Suprapubic skin (tissue), 4 donors: ENCODE measurements at regions not wholly inside any gene's neighbourhood (a gene's known extent, or its start where the extent isn't known, plus 50 kb on each side); places are given as distances from the start of the nearest gene placed in this dataset.

Experiments
- DNase-seq, 2 donors: peaks; one replicate each; pipeline ENCODE4 v3.0.0-alpha.2; 2019; ENCODE audit warnings: low spot score in 2 of 2
- H3K27ac ChIP-seq: fragments of 200-600 bp; sonication (generic); one replicate; pipeline ENCODE4 v1.5.1; 2019
- H3K27me3 ChIP-seq: fragments of 200-600 bp; sonication (generic); one replicate; pipeline ENCODE4 v1.5.1; 2019
- H3K36me3 ChIP-seq: fragments of 200-600 bp; sonication (generic); one replicate; pipeline ENCODE4 v1.5.1; 2019
- H3K4me1 ChIP-seq: fragments of 200-600 bp; sonication (generic); one replicate; pipeline ENCODE4 v1.5.1; 2019
- H3K4me3 ChIP-seq: fragments of 200-600 bp; sonication (generic); one replicate; pipeline ENCODE4 v1.5.1; 2019; ENCODE audit warnings: mild to moderate bottlenecking
- H3K9me3 ChIP-seq: fragments of 200-600 bp; sonication (generic); one replicate; pipeline ENCODE4 v1.5.1; 2019
- EP300 ChIP-seq: sonication (generic); formaldehyde crosslinking; IDR thresholded peaks from one replicate; pipeline ENCODE4 v1.6.1; 2017; ENCODE audit warnings: antibody characterized with exemption
- POLR2A ChIP-seq, 2 donors: fragments of 450-650 bp; IDR thresholded peaks; one replicate each; pipeline ENCODE4 v1.6.1; 2017; ENCODE audit warnings: antibody characterized with exemption in 2 of 2, mild to moderate bottlenecking in 2 of 2, moderate library complexity in 2 of 2
- POLR2AphosphoS5 ChIP-seq, 3 donors: sonication (generic); formaldehyde crosslinking; IDR thresholded peaks; one replicate each; pipeline ENCODE4 v1.6.1; 2017; ENCODE audit warnings: antibody characterized with exemption in 3 of 3
- WGBS: methylation state at CpG from one replicate; pipeline ENCODE4 v1.1.5; 2018; 5-methylcytosine and 5-hydroxymethylcytosine counted together
- TF ChIP-seq, protein P1 (sequence below), 2 donors: fragments of 200-600 bp in 1 of 2; fragments of 450-650 bp in 1 of 2; sonication (generic) in 1 of 2; IDR thresholded peaks; one replicate each; pipeline ENCODE4 v1.5.1; 2016 to 2019; ENCODE audit warnings: antibody characterized with exemption in 2 of 2, mild to moderate bottlenecking in 1 of 2, moderate library complexity in 1 of 2

GRCh38 chr5:93006915-93007314 is 574.1 kb downstream of the NR2F1-AS1 start:
- no peak for DNase-seq
- 91% methylated on average over 2 of the region's 2 CpGs for WGBS
- H3K4me3 ChIP-seq, result no peak overlapping the region
- no peaks in the 10 kb centered on the region for H3K9me3 ChIP-seq
- TF ChIP-seq EP300, result no peak
- TF ChIP-seq POLR2AphosphoS5 (IDR thresholded peaks at IDR 0.05), result no peak
- TF ChIP-seq POLR2A (IDR thresholded peaks at IDR 0.05), result no peak
- TF ChIP-seq, protein P1, sequence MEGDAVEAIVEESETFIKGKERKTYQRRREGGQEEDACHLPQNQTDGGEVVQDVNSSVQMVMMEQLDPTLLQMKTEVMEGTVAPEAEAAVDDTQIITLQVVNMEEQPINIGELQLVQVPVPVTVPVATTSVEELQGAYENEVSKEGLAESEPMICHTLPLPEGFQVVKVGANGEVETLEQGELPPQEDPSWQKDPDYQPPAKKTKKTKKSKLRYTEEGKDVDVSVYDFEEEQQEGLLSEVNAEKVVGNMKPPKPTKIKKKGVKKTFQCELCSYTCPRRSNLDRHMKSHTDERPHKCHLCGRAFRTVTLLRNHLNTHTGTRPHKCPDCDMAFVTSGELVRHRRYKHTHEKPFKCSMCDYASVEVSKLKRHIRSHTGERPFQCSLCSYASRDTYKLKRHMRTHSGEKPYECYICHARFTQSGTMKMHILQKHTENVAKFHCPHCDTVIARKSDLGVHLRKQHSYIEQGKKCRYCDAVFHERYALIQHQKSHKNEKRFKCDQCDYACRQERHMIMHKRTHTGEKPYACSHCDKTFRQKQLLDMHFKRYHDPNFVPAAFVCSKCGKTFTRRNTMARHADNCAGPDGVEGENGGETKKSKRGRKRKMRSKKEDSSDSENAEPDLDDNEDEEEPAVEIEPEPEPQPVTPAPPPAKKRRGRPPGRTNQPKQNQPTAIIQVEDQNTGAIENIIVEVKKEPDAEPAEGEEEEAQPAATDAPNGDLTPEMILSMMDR (IDR thresholded peaks at IDR 0.05), result no peak
- no peaks in the 10 kb centered on the region for H3K36me3 ChIP-seq
- H3K27me3 ChIP-seq, result no peaks in the 10 kb centered on the region
- H3K4me1 ChIP-seq, result no peaks in the 10 kb centered on the region
- H3K27ac ChIP-seq, result no peak overlapping the region

- no peak overlapping the region for H3K27ac ChIP-seq
- WGBS, result 40% methylated on average over 5 of the region's 5 CpGs
Measured at GRCh38 chr5:92998456-92998855, 582.6 kb downstream of the NR2F1-AS1 start.

GRCh38 chr5:92994392-92994791 is 586.6 kb downstream of the NR2F1-AS1 start:
- WGBS, result 95% methylated on average over 1 of the region's 1 CpG
- no peak for DNase-seq
- Histone ChIP-seq H3K36me3 (no peaks in the 10 kb centered on the region), H3K27me3 (no peaks in the 10 kb centered on the region), H3K4me3 (no peak overlapping the region), H3K27ac (no peak overlapping the region), H3K9me3 (no peaks in the 10 kb centered on the region), H3K4me1 (no peaks in the 10 kb centered on the region)
- no peak for TF ChIP-seq POLR2AphosphoS5 (IDR thresholded peaks at IDR 0.05)
- TF ChIP-seq, protein P1 (IDR thresholded peaks at IDR 0.05), result no peak

More at GRCh38 chr5:92998456-92998855, 582.6 kb downstream of the NR2F1-AS1 start:
- no peak for DNase-seq
- Histone ChIP-seq H3K36me3 (no peaks in the 10 kb centered on the region), H3K9me3 (no peaks in the 10 kb centered on the region), H3K27me3 (no peaks in the 10 kb centered on the region), H3K4me1 (no peaks in the 10 kb centered on the region), H3K4me3 (no peak overlapping the region)
- TF ChIP-seq POLR2AphosphoS5 (IDR thresholded peaks at IDR 0.05) (no peak), EP300 (no peak), POLR2A (IDR thresholded peaks at IDR 0.05) (no peak)
- TF ChIP-seq, protein P1 (IDR thresholded peaks at IDR 0.05), result no peak

DNA sequence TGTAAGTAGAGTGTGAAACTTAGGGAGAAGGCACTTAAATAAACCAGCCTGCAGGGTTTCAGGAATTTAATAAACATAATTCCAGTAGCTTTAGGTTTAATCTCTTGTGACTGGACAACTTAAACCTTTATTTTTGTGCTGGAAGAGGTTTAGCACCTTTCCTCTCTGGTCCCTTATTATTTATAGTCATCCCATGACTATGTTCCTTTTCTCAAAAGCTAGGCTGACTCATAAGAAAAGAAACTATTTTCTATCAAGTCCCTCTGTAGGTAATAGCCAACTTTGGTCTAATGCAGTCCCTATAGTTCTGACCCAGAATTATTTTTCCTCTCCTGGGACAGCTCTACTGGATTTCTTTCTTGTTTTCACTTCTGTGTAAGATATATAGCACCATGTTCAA is 588.9 kb downstream of the NR2F1-AS1 start:
- TF ChIP-seq, protein P1 (IDR thresholded peaks at IDR 0.05), result no peak
- TF ChIP-seq POLR2AphosphoS5 (IDR thresholded peaks at IDR 0.05), result no peak
- TF ChIP-seq POLR2A (IDR thresholded peaks at IDR 0.05), result no peak
- TF ChIP-seq EP300, result no peak
- Histone ChIP-seq H3K36me3 (no peaks in the 10 kb centered on the region), H3K27ac (no peak overlapping the region)

GRCh38 chr5:92991581-92992067 is 589.4 kb downstream of the NR2F1-AS1 start:
- TF ChIP-seq, protein P1 (IDR thresholded peaks at IDR 0.05), result no peak
- no peak for TF ChIP-seq POLR2A (IDR thresholded peaks at IDR 0.05)
- no peak for TF ChIP-seq POLR2AphosphoS5 (IDR thresholded peaks at IDR 0.05)
- no peak for TF ChIP-seq EP300
- DNase-seq, result no peak
- WGBS, result 38% methylated on average over 3 of the region's 3 CpGs
- Histone ChIP-seq H3K4me3 (no peak overlapping the region), H3K9me3 (no peaks in the 10 kb centered on the region), H3K27ac (no peak overlapping the region), H3K27me3 (no peaks in the 10 kb centered on the region), H3K36me3 (no peaks in the 10 kb centered on the region), H3K4me1 (no peaks in the 10 kb centered on the region)

More for the DNA sequence above, 588.9 kb downstream of the NR2F1-AS1 start:
- Histone ChIP-seq H3K9me3 (no peaks in the 10 kb centered on the region), H3K27me3 (no peaks in the 10 kb centered on the region), H3K4me1 (no peaks in the 10 kb centered on the region), H3K4me3 (no peak overlapping the region)
- no peak for DNase-seq
